ENCODE measurements at regions not wholly inside any gene's neighbourhood (a gene's known extent, or its start where the extent isn't known, plus 50 kb on each side); places are given as distances from the start of the nearest gene placed in this dataset.

DNA sequence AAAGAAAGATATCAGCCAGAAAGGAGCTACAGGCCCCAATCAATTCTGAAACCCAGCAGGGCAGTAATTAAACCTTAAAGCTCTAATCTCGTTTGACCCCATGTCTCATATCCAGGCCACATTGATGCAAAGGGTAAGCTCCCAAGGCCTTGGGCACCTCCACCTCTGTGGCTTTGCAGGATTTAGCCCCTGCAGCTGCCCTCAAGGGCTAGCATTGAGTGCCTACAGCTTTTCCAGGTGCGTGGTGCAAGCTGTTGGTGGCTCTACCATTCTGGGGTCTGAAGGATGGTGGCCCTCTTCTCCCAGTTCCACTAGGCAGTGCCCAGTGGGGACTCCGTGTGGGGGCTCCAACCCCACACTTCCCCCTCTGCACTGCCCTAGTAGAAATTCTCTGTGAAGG lies 429.9 kb downstream of the NPHP4 start:
- TF ChIP-seq POLR2A (IDR thresholded peaks at IDR 0.05), result no peak
- TF ChIP-seq, protein P1, sequence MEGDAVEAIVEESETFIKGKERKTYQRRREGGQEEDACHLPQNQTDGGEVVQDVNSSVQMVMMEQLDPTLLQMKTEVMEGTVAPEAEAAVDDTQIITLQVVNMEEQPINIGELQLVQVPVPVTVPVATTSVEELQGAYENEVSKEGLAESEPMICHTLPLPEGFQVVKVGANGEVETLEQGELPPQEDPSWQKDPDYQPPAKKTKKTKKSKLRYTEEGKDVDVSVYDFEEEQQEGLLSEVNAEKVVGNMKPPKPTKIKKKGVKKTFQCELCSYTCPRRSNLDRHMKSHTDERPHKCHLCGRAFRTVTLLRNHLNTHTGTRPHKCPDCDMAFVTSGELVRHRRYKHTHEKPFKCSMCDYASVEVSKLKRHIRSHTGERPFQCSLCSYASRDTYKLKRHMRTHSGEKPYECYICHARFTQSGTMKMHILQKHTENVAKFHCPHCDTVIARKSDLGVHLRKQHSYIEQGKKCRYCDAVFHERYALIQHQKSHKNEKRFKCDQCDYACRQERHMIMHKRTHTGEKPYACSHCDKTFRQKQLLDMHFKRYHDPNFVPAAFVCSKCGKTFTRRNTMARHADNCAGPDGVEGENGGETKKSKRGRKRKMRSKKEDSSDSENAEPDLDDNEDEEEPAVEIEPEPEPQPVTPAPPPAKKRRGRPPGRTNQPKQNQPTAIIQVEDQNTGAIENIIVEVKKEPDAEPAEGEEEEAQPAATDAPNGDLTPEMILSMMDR (IDR thresholded peaks at IDR 0.05 in 4 of 5, conservative IDR thresholded peaks at IDR 0.05 in 1 of 5), result no peak

Measured in gastrocnemius medialis (tissue), 4 donors.